ENCODE measurements at regions not wholly inside any gene's neighbourhood (a gene's known extent, or its start where the extent isn't known, plus 50 kb on each side); places are given as distances from the start of the nearest gene placed in this dataset.

- Mint-ChIP-seq H3K36me3 (no peaks in the 10 kb centered on the region), H3K27me3 (no peaks in the 10 kb centered on the region), H3K9me3 (no peaks in the 10 kb centered on the region), H3K4me3 (no peak overlapping the region), H3K27ac (no peak overlapping the region), H3K4me1 (peaks cover 20% of the 10 kb centered on the region)
- DNase-seq (ENCODE audit: low spot score in 2 of 2) (no peak), ATAC-seq (ENCODE audit: low read depth) (no peak)
Observed at GRCh38 chr5:56508249-56508648, 275.1 kb upstream of the ANKRD55 start.

- no peak for ATAC-seq (ENCODE audit: low read depth)
- Mint-ChIP-seq H3K36me3 (no peaks in the 10 kb centered on the region), H3K27me3 (no peaks in the 10 kb centered on the region), H3K27ac (no peak overlapping the region), H3K4me1 (peaks cover 14% of the 10 kb centered on the region), H3K4me3 (no peak overlapping the region), H3K9me3 (no peaks in the 10 kb centered on the region)
- no peak for DNase-seq (ENCODE audit: low spot score in 2 of 2)
Observed at GRCh38 chr5:56507351-56507930, 274.3 kb upstream of the ANKRD55 start.

- Mint-ChIP-seq H3K4me1 (peaks cover 19% of the 10 kb centered on the region), H3K4me3 (no peak overlapping the region), H3K9me3 (no peaks in the 10 kb centered on the region), H3K27ac (no peak overlapping the region), H3K36me3 (no peaks in the 10 kb centered on the region), H3K27me3 (no peaks in the 10 kb centered on the region)
- no peak for ATAC-seq (ENCODE audit: low read depth)
- no peak for DNase-seq (ENCODE audit: low spot score in 2 of 2)
Observed at GRCh38 chr5:56506211-56506965, 273.3 kb upstream of the ANKRD55 start.

- no peaks in the 10 kb centered on the region for H3K9me3 Mint-ChIP-seq
- ATAC-seq (ENCODE audit: low read depth) (no peak), DNase-seq (ENCODE audit: low spot score in 2 of 2) (no peak)
- H3K27me3 Mint-ChIP-seq: no peaks in the 10 kb centered on the region
- peaks cover 21% of the 10 kb centered on the region for H3K4me1 Mint-ChIP-seq
- H3K27ac Mint-ChIP-seq: peak overlapping the region; percentile 13
- H3K36me3 Mint-ChIP-seq: no peaks in the 10 kb centered on the region
- H3K4me3 Mint-ChIP-seq: no peak overlapping the region
Observed at GRCh38 chr5:56503929-56504328, 270.8 kb upstream of the ANKRD55 start.

- ATAC-seq (ENCODE audit: low read depth) (peak; percentile 80), DNase-seq (ENCODE audit: low spot score in 2 of 2) (no peak)
- peaks cover 23% of the 10 kb centered on the region for H3K4me1 Mint-ChIP-seq
- H3K27ac Mint-ChIP-seq: peak overlapping the region; percentile 77
- no peaks in the 10 kb centered on the region for H3K27me3 Mint-ChIP-seq
- no peaks in the 10 kb centered on the region for H3K36me3 Mint-ChIP-seq
- peak overlapping the region; percentile 4 for H3K4me3 Mint-ChIP-seq
- no peaks in the 10 kb centered on the region for H3K9me3 Mint-ChIP-seq
Observed at GRCh38 chr5:56501781-56502557, 268.8 kb upstream of the ANKRD55 start.

GRCh38 chr5:56499901-56500300, 266.8 kb upstream of the ANKRD55 start:
- Mint-ChIP-seq H3K4me1 (peaks cover 20% of the 10 kb centered on the region), H3K9me3 (no peaks in the 10 kb centered on the region), H3K4me3 (no peak overlapping the region), H3K36me3 (no peaks in the 10 kb centered on the region), H3K27me3 (no peaks in the 10 kb centered on the region), H3K27ac (no peak overlapping the region)
- no peak for ATAC-seq (ENCODE audit: low read depth)
- no peak for DNase-seq (ENCODE audit: low spot score in 2 of 2)

GRCh38 chr5:56499491-56499890, 266.4 kb upstream of the ANKRD55 start:
- ATAC-seq (ENCODE audit: low read depth) (no peak), DNase-seq (ENCODE audit: low spot score in 2 of 2) (no peak)
- H3K4me1 Mint-ChIP-seq: peaks cover 21% of the 10 kb centered on the region
- no peak overlapping the region for H3K4me3 Mint-ChIP-seq
- no peaks in the 10 kb centered on the region for H3K36me3 Mint-ChIP-seq
- H3K27ac Mint-ChIP-seq: no peak overlapping the region
- H3K9me3 Mint-ChIP-seq: no peaks in the 10 kb centered on the region
- H3K27me3 Mint-ChIP-seq: no peaks in the 10 kb centered on the region

- ATAC-seq (ENCODE audit: low read depth): no peak
- Mint-ChIP-seq H3K36me3 (no peaks in the 10 kb centered on the region), H3K9me3 (no peaks in the 10 kb centered on the region), H3K4me3 (no peak overlapping the region), H3K4me1 (peaks cover 22% of the 10 kb centered on the region), H3K27ac (no peak overlapping the region), H3K27me3 (no peaks in the 10 kb centered on the region)
- DNase-seq (ENCODE audit: low spot score in 2 of 2): no peak
Observed at GRCh38 chr5:56498759-56499395, 265.7 kb upstream of the ANKRD55 start.

- peak overlapping the region; percentile 29 for H3K27ac Mint-ChIP-seq
- no peaks in the 10 kb centered on the region for H3K9me3 Mint-ChIP-seq
- no peaks in the 10 kb centered on the region for H3K27me3 Mint-ChIP-seq
- ATAC-seq (ENCODE audit: low read depth): no peak
- no peaks in the 10 kb centered on the region for H3K36me3 Mint-ChIP-seq
- no peak overlapping the region for H3K4me3 Mint-ChIP-seq
- no peak for DNase-seq (ENCODE audit: low spot score in 2 of 2)
- peaks cover 12% of the 10 kb centered on the region for H3K4me1 Mint-ChIP-seq
Observed at GRCh38 chr5:56496581-56497063, 263.5 kb upstream of the ANKRD55 start.

GRCh38 chr5:56494300-56494731, 261.2 kb upstream of the ANKRD55 start:
- no peak for ATAC-seq (ENCODE audit: low read depth)
- DNase-seq (ENCODE audit: low spot score in 2 of 2): no peak
- Mint-ChIP-seq H3K27ac (no peak overlapping the region), H3K27me3 (no peaks in the 10 kb centered on the region), H3K9me3 (no peaks in the 10 kb centered on the region), H3K36me3 (no peaks in the 10 kb centered on the region), H3K4me1 (peaks cover 10% of the 10 kb centered on the region), H3K4me3 (no peak overlapping the region)

GRCh38 chr5:56493766-56494165, 260.6 kb upstream of the ANKRD55 start:
- no peak for ATAC-seq (ENCODE audit: low read depth)
- H3K27ac Mint-ChIP-seq: no peak overlapping the region
- no peaks in the 10 kb centered on the region for H3K9me3 Mint-ChIP-seq
- no peak for DNase-seq (ENCODE audit: low spot score in 2 of 2)
- peaks cover 10% of the 10 kb centered on the region for H3K4me1 Mint-ChIP-seq
- no peak overlapping the region for H3K4me3 Mint-ChIP-seq
- no peaks in the 10 kb centered on the region for H3K27me3 Mint-ChIP-seq
- H3K36me3 Mint-ChIP-seq: no peaks in the 10 kb centered on the region

GRCh38 chr5:56493308-56493707, 260.2 kb upstream of the ANKRD55 start:
- ATAC-seq (ENCODE audit: low read depth): no peak

GRCh38 chr5:56492812-56493211, 259.7 kb upstream of the ANKRD55 start:
- H3K27ac Mint-ChIP-seq: no peak overlapping the region
- ATAC-seq (ENCODE audit: low read depth) (no peak), DNase-seq (ENCODE audit: low spot score in 2 of 2) (no peak)
- H3K27me3 Mint-ChIP-seq: no peaks in the 10 kb centered on the region
- H3K36me3 Mint-ChIP-seq: no peaks in the 10 kb centered on the region
- H3K4me1 Mint-ChIP-seq: peaks cover 10% of the 10 kb centered on the region
- no peak overlapping the region for H3K4me3 Mint-ChIP-seq
- H3K9me3 Mint-ChIP-seq: no peaks in the 10 kb centered on the region

More at GRCh38 chr5:56493308-56493707, 260.2 kb upstream of the ANKRD55 start:
- Mint-ChIP-seq H3K4me3 (no peak overlapping the region), H3K36me3 (no peaks in the 10 kb centered on the region), H3K27me3 (no peaks in the 10 kb centered on the region), H3K9me3 (no peaks in the 10 kb centered on the region), H3K27ac (no peak overlapping the region), H3K4me1 (peaks cover 10% of the 10 kb centered on the region)
- no peak for DNase-seq (ENCODE audit: low spot score in 2 of 2)

GRCh38 chr5:56490971-56491468, 257.9 kb upstream of the ANKRD55 start:
- no peak overlapping the region for H3K27ac Mint-ChIP-seq
- H3K36me3 Mint-ChIP-seq: peaks cover 2% of the 10 kb centered on the region
- peaks cover 9% of the 10 kb centered on the region for H3K4me1 Mint-ChIP-seq
- ATAC-seq (ENCODE audit: low read depth) (no peak), DNase-seq (ENCODE audit: low spot score in 2 of 2) (no peak)
- H3K4me3 Mint-ChIP-seq: no peak overlapping the region
- H3K27me3 Mint-ChIP-seq: no peaks in the 10 kb centered on the region
- H3K9me3 Mint-ChIP-seq: peaks cover 3% of the 10 kb centered on the region

Measured in memory B cell (primary cell).